H1 (cell line): ENCODE measurements at regions not wholly inside any gene's neighbourhood (a gene's known extent, or its start where the extent isn't known, plus 50 kb on each side); places are given as distances from the start of the nearest gene placed in this dataset.

ENCODE experiments used
- ASH2L ChIP-seq: fragments of 200-600, 300-600 bp; sonication (generic); IDR thresholded peaks from one replicate; pipeline ENCODE4 v1.7.1; 2017; ENCODE audit warnings: low read length
- BCL11A ChIP-seq, 2 experiments: IDR thresholded peaks; one replicate each; pipeline ENCODE4 v1.6.1; 2011; ENCODE audit warnings: low read depth in 2 of 2, low read length in 2 of 2, mild to moderate bottlenecking in 2 of 2
- CBX5 ChIP-seq: fragments of 300-800, 300-1000 bp; sonication (generic); IDR thresholded peaks from 2 replicates; pipeline ENCODE4 v1.7.1; 2016; ENCODE audit warnings: antibody characterized with exemption, low read length, low read depth
- CBX8 ChIP-seq: fragments of 300-800, 300-1000 bp; sonication (generic); IDR thresholded peaks from 2 replicates; pipeline ENCODE4 v1.7.1; 2016; ENCODE audit warnings: low read depth, low read length, borderline replicate concordance
- CTBP2 ChIP-seq: IDR thresholded peaks from 2 replicates; pipeline ENCODE4 v1.7.0; 2011; ENCODE audit warnings: borderline replicate concordance, mild to moderate bottlenecking, moderate library complexity, mixed read lengths, low read length; ENCODE audit not compliant: insufficient read depth, insufficient read length
- EP300 ChIP-seq, 2 experiments: IDR thresholded peaks; 1 replicate in 1 of 2; 2 replicates in 1 of 2; pipeline ENCODE4 v1.6.1; 2011 to 2012; ENCODE audit warnings: low read depth in 2 of 2, low read length in 2 of 2, mild to moderate bottlenecking in 2 of 2, borderline replicate concordance in 1 of 2, inconsistent platforms in 1 of 2, moderate library complexity in 1 of 2
- GABPA ChIP-seq: IDR thresholded peaks from 2 replicates; pipeline ENCODE4 v1.6.1; 2011; ENCODE audit warnings: mild to moderate bottlenecking, low read length, moderate library complexity, borderline replicate concordance; ENCODE audit not compliant: insufficient read depth
- GTF2F1 ChIP-seq: IDR thresholded peaks from 2 replicates; pipeline ENCODE4 v1.6.1; 2012; ENCODE audit warnings: low read depth, low read length, improper control_type of control experiment, borderline replicate concordance
- HDAC6 ChIP-seq: IDR thresholded peaks from one replicate; pipeline ENCODE4 v1.7.1; 2012; ENCODE audit warnings: low read depth, mild to moderate bottlenecking, inconsistent platforms, low read length, moderate library complexity
- MAFK ChIP-seq: IDR thresholded peaks from 2 replicates; pipeline ENCODE4 v1.6.1; 2012; ENCODE audit warnings: low read depth, mild to moderate bottlenecking, improper control_type of control experiment, low read length
- POLR2A ChIP-seq, 2 experiments: IDR thresholded peaks; 1 replicate in 1 of 2; 2 replicates in 1 of 2; pipeline ENCODE4 v1.6.1; 2011; ENCODE audit warnings: low read depth in 2 of 2, low read length in 2 of 2, mild to moderate bottlenecking in 2 of 2; ENCODE audit errors: control extremely low read depth in 1 of 2
- POLR2AphosphoS5 ChIP-seq: IDR thresholded peaks from 2 replicates; pipeline ENCODE4 v1.6.1; 2011; ENCODE audit warnings: low read depth, low read length
- RAD21 ChIP-seq, 2 experiments: IDR thresholded peaks in 1 of 2; conservative IDR thresholded peaks in 1 of 2; 2 replicates each; pipeline ENCODE4 v1.6.1; 2011; ENCODE audit warnings: low read depth in 2 of 2, low read length in 2 of 2, improper control_type of control experiment in 1 of 2, inconsistent platforms in 1 of 2, mild to moderate bottlenecking in 1 of 2, moderate library complexity in 1 of 2
- RNF2 ChIP-seq: fragments of 200-900, 300-1000 bp; sonication (generic); IDR thresholded peaks from 2 replicates; pipeline ENCODE4 v1.7.1; 2016; ENCODE audit warnings: borderline replicate concordance, low read depth, mild to moderate bottlenecking, antibody characterized with exemption, low read length; ENCODE audit not compliant: poor library complexity, severe bottlenecking; ENCODE audit errors: missing control alignments
- SAP30 ChIP-seq: fragments of 300-600 bp; sonication (generic); IDR thresholded peaks from 2 replicates; pipeline ENCODE4 v1.7.1; 2012; ENCODE audit warnings: low read length, moderate library complexity, mild to moderate bottlenecking, inconsistent platforms; ENCODE audit not compliant: insufficient read depth, insufficient replicate concordance
- SIN3A ChIP-seq, 2 experiments: IDR thresholded peaks in 1 of 2; conservative IDR thresholded peaks in 1 of 2; 2 replicates each; pipeline ENCODE4 v1.6.1; 2011 to 2012; ENCODE audit warnings: low read length in 2 of 2, improper control_type of control experiment in 1 of 2, low read depth in 1 of 2, mild to moderate bottlenecking in 1 of 2
- SRF ChIP-seq: IDR thresholded peaks from 2 replicates; pipeline ENCODE4 v1.6.1; 2011; ENCODE audit warnings: mild to moderate bottlenecking, low read depth, low read length, moderate library complexity
- TAF7 ChIP-seq: optimal IDR thresholded peaks from 2 replicates; pipeline ENCODE3; 2011; ENCODE audit warnings: low read depth, mild to moderate bottlenecking, inconsistent platforms, low read length, moderate library complexity, borderline replicate concordance
- YY1 ChIP-seq: IDR thresholded peaks from 2 replicates; pipeline ENCODE4 v1.6.1; 2011; ENCODE audit warnings: low read depth, mild to moderate bottlenecking, low read length

- TF ChIP-seq HDAC6 (no peak), GTF2F1 (no peak), ASH2L (no peak), YY1 (no peak), TAF7 (no peak), CTBP2 (no peak), RNF2 (no peak), MAFK (no peak), CBX5 (no peak), POLR2AphosphoS5 (no peak), BCL11A (IDR thresholded peaks at IDR 0.05; ENCODE audit: low read depth in 2 of 2, low read length in 2 of 2) (no peak), GABPA (no peak), EP300 (IDR thresholded peaks at IDR 0.05; ENCODE audit: borderline replicate concordance in 1 of 2, low read depth in 2 of 2, low read length in 2 of 2) (no peak), SIN3A (conservative IDR thresholded peaks at IDR 0.05 in 1 of 2, IDR thresholded peaks at IDR 0.05 in 1 of 2; ENCODE audit: low read depth in 1 of 2, low read length in 2 of 2) (no peak), SAP30 (no peak), RAD21 (IDR thresholded peaks at IDR 0.05 in 1 of 2, conservative IDR thresholded peaks at IDR 0.05 in 1 of 2; ENCODE audit: low read depth in 2 of 2, low read length in 2 of 2) (no peak), CBX8 (no peak), POLR2A (IDR thresholded peaks at IDR 0.05; ENCODE audit: control extremely low read depth in 1 of 2, low read depth in 2 of 2, low read length in 2 of 2) (no peak), SRF (no peak)
- TF ChIP-seq, all 59 proteins: peak for 0
These were observed 76.6 kb downstream of the SOD2 start (continued) for GRCh38 chr6:159616456-159616855.
